ENCODE measurements at regions not wholly inside any gene's neighbourhood (a gene's known extent, or its start where the extent isn't known, plus 50 kb on each side); places are given as distances from the start of the nearest gene placed in this dataset.
A peak's percentile ranks its signal among the peaks of the same experiment; 100 is the strongest.

- FAIRE-seq: no peak
Measured at GRCh38 chr5:4050203-4050602, 454.6 kb downstream of the IRX1 start.

DNA sequence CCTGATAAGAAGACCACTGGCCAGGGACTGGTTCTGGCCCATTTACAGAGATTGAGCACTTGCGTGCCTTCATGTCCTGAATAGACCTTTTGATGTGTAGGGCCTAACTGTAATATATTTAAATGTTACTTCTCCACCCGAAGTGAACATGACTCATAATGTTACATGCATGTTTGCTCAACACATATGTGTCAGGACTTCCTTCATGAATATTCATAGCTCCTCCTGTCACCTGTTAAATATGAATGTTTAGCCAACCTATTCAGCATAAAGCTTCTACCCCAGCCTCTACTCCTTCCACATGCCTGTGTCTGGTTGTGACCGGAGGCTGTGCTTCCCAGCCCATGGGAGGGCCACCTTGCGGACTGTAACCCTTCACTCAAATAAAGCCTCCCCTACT, 457.5 kb downstream of the IRX1 start:
- DNase-seq (ENCODE audit: insufficient read length, low spot score) (no peak), FAIRE-seq (no peak)

More at GRCh38 chr5:4050203-4050602, 454.6 kb downstream of the IRX1 start:
- no peak for DNase-seq (ENCODE audit: insufficient read length, low spot score)

DNA sequence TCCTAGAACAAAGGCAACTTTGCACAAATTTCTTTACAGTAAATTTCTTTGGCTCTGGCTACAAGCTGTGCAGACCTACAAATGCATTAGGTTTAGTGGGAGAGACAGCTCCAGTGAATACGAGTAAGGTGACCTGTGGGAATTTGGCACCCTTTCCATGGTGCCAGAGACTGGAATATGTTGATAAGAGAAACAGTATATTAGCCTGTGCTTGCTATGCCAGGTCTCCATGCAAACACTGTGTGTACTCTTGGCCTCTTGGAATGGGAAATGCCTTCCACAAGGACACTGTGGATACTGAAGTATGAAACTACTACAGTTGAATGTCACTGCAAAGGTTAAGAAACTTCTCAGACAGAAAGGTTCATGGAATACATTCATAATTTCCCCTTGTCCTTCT, 458.5 kb downstream of the IRX1 start:
- DNase-seq (ENCODE audit: insufficient read length, low spot score) (no peak), FAIRE-seq (no peak)

DNA sequence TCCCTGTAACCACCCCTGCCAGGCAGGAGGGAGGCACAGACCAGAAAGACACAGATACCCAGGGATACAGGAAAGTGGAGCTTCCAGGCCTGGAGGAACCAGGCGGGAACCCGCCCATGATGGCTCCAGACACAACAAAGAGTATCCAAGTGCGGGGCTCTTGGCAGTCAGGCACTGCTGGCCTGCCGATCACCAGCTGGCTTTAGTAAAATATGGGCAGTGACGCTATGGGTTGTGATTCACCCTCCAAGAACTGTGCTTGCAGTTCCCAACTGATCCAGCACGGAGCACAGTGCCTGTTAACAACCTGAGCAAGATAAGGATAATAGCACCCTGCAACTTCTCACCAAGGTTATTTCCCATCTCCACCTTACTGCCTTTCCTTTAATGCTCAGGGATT, 463.3 kb downstream of the IRX1 start:
- DNase-seq (ENCODE audit: insufficient read length, low spot score) (no peak), FAIRE-seq (no peak)

DNA sequence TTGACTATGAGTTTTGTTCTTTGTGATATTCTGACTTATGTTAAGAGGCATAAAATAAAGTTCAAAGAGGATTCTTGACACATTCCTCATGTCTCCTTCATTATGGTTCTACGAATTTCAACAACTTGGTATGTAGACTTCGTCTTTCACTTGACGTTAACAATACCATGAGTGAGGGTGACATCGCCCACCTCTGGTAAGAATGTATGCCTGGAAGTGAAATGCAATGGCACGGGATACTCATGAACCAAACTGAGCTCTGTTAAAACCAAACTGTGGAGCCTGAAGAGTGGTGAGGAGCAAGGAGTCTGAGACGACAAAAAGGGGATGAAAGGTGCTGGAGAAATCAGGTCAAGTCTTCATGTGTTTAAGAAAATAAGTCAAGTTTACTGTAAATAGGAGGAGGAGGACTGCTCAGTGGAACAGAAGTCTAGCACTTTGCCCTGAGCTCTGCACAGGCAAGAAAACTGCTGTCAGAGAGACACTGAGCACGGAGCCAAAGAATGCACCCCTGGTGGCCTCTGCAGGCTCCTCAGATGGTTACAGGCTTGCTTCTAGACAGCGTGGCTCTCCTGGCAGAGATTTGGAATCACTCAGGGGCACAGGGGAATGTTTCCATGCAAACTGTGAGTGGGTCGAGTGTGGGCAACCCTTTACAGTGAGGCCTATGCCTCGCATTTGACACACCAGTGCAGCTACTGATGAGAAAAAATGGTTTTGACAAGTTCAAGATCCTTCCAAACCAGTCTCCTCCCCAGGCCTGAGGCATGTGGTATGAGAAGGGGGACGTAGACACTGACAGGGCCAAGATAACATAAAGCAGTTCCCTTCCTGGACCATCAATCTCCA, 470.1 kb downstream of the IRX1 start:
- DNase-seq (ENCODE audit: insufficient read length, low spot score) (no peak), FAIRE-seq (no peak)

DNA sequence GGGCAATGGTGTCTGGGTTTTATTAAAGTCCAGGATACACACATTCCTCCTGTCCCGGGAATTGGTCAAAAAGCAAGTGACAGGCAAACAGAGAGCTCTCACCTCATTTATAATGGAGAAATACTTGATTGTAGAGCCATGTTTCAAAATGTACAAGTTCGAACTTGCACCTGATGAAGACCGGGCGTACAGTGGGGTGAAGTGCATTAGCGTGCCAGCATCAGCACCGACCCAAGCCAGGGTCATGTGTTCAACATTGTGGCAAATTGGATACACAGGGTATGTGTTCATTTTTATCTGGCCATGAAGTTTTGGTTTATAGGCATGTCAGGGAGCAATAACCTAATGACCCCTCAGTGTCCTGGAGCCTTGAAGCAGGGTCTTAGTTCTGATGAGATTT, 472.5 kb downstream of the IRX1 start:
- DNase-seq (ENCODE audit: insufficient read length, low spot score) (no peak), FAIRE-seq (no peak)

DNA sequence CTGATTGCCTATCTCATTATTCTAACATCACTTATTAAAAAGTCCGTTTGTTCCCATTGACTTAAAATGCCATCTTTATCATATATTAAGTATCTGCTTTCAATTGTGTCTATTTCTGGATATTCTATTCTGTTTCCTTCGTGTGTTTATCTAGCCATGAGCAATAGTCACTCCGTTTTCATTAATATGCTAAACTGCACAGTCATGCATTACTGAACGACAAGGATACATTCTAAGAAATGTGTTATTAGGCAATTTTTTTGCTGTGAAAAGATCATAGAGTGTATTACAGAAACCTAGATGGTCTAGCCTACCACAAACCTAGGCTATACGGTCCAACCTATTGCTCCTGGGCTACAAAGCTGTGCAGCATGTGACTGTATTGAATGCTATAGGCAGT, 482.9 kb downstream of the IRX1 start:
- FAIRE-seq: no peak

DNA sequence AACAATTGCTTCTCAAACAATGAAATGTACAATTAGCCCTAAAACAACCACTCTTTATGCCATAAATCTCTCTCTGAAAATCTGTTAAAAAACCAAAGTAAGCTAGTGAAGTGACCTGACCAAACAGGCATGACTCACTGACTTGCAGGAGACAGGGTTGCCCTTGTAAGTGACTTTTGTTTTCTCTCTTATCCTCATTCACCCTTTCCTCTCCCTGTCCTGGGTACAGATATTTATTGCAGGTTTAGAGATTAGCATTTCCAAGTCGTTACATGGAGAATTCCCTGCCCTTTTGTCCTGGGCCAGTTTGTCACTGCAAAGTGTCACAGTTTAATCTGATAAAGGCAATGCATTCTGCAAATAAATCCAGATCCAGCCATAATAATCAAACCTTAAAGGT, 484.2 kb downstream of the IRX1 start:
- DNase-seq (ENCODE audit: insufficient read length, low spot score) (no peak), FAIRE-seq (no peak)

More for the DNA sequence above, 482.9 kb downstream of the IRX1 start:
- DNase-seq (ENCODE audit: insufficient read length, low spot score): no peak

DNA sequence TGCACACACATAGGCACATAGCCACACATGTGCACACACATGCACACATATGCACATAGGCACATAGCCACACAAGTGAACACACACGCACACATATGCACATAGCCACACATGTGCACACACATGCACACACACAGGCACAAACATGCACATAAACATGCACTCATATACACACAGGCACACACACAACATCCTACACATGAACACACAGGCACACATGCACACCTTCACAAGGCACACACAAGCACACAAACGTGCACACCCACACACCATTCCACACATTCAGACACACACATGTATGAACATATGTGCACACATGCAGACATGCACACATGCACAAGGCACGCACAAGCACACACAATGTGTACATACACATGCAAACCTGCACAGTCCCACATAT, 484.7 kb downstream of the IRX1 start:
- FAIRE-seq: peak; percentile 98
- DNase-seq (ENCODE audit: insufficient read length, low spot score): no peak

DNA sequence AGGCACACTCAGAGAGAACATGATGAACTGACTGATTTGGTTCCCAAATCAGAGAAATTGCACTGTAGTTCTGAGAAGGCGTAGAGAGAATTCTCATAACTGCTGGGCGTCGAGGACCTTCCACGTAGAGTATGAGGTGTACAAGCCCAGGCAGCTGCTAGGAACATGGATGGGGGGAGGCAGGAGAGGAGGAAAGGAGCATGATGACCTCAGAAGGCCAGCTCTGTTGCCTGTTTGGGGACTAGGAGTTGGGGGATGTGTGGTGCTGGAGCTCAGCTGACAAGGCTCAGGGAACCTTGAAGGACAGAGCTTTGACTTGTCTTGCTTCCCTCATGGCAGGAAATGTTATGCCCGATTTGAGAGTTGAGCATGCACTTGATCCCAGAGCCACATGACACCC, 485.4 kb downstream of the IRX1 start:
- no peak for FAIRE-seq

DNA sequence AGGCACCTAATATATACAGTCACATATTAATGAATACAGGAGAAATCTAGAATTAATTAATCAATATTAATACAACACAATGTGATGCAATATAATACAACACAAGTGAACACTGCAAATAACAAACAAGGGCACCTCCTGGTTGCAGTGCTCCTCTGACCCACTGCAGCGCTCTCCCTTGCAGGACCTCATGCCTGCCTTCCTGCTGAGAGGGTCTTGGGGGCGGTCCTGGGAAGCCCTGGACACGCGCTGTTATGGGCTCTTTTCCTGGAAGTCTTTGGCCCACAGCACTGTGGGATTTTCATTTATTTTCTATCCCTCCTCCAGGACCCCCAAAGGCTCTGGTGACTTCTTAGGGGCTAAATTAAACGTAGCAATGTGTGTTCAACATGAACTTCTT, 485.8 kb downstream of the IRX1 start:
- FAIRE-seq: no peak
- DNase-seq (ENCODE audit: insufficient read length, low spot score): no peak

More for the DNA sequence above, 485.4 kb downstream of the IRX1 start:
- DNase-seq (ENCODE audit: insufficient read length, low spot score): no peak

GRCh38 chr5:4082966-4083564, 487.4 kb downstream of the IRX1 start:
- DNase-seq (ENCODE audit: insufficient read length, low spot score) (no peak), FAIRE-seq (no peak)

- no peak for FAIRE-seq
- no peak for DNase-seq (ENCODE audit: insufficient read length, low spot score)
Measured at GRCh38 chr5:4083591-4084337, 488.1 kb downstream of the IRX1 start.

- FAIRE-seq (no peak), DNase-seq (ENCODE audit: insufficient read length, low spot score) (no peak)
Measured at GRCh38 chr5:4086081-4086480, 490.4 kb downstream of the IRX1 start.

GRCh38 chr5:4087110-4087509, 491.5 kb downstream of the IRX1 start:
- DNase-seq (ENCODE audit: insufficient read length, low spot score): no peak

DNA sequence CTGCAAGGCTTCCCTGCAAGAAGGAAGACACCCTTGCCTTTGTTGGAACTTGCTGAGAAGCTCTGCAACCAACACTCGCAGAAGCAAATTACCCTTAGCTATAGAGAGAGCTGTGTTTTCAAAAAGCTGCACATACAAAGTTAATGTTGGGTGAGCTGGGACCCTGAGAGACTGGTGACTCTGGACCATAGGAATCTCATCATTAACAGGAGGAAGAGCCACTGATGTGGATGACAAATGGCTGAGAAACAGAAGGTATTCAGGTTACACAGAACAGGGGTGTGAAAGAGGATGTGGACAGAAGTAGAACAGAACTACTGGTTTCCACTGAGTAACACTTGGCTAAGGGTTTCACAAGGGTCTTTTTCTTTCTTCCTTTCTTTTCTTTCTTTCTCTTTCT, 493.5 kb downstream of the IRX1 start:
- no peak for DNase-seq (ENCODE audit: insufficient read length, low spot score)
- FAIRE-seq: no peak

More at GRCh38 chr5:4087110-4087509, 491.5 kb downstream of the IRX1 start:
- FAIRE-seq: peak; percentile 88

- DNase-seq (ENCODE audit: insufficient read length, low spot score) (no peak), FAIRE-seq (no peak)
Measured at GRCh38 chr5:4093236-4093635, 497.6 kb downstream of the IRX1 start.

GRCh38 chr5:4093970-4094369, 498.3 kb downstream of the IRX1 start:
- FAIRE-seq: no peak
- no peak for DNase-seq (ENCODE audit: insufficient read length, low spot score)

GRCh38 chr5:4095918-4096630, 500.4 kb downstream of the IRX1 start:
- FAIRE-seq (no peak), DNase-seq (ENCODE audit: insufficient read length, low spot score) (no peak)

DNA sequence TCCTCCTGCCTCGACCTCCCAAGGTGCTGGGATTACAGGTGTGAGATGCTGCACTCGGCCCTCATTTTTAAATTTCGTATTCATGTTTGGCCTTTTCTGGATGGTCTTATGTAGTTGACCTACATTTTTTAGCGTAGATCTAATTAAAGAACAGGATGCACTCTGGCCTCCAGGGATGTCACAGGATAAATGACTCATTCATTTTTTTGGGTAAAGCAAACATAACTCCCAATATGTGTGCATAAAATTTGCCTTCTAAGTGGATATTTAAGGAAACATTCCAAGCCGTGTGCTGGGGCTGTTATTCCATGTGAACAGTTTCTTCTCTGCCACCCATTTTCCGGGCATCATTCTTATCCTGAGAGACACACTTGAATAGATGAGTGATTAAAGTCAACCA, 501.6 kb downstream of the IRX1 start:
- FAIRE-seq (no peak), DNase-seq (ENCODE audit: insufficient read length, low spot score) (no peak)

GRCh38 chr5:4098226-4098625, 502.6 kb downstream of the IRX1 start:
- DNase-seq (ENCODE audit: insufficient read length, low spot score): no peak
- peak; percentile 4 for FAIRE-seq

Data from HTR-8/SVneo (cell line).